ENCODE measurements at regions not wholly inside any gene's neighbourhood (a gene's known extent, or its start where the extent isn't known, plus 50 kb on each side); places are given as distances from the start of the nearest gene placed in this dataset.

DNA sequence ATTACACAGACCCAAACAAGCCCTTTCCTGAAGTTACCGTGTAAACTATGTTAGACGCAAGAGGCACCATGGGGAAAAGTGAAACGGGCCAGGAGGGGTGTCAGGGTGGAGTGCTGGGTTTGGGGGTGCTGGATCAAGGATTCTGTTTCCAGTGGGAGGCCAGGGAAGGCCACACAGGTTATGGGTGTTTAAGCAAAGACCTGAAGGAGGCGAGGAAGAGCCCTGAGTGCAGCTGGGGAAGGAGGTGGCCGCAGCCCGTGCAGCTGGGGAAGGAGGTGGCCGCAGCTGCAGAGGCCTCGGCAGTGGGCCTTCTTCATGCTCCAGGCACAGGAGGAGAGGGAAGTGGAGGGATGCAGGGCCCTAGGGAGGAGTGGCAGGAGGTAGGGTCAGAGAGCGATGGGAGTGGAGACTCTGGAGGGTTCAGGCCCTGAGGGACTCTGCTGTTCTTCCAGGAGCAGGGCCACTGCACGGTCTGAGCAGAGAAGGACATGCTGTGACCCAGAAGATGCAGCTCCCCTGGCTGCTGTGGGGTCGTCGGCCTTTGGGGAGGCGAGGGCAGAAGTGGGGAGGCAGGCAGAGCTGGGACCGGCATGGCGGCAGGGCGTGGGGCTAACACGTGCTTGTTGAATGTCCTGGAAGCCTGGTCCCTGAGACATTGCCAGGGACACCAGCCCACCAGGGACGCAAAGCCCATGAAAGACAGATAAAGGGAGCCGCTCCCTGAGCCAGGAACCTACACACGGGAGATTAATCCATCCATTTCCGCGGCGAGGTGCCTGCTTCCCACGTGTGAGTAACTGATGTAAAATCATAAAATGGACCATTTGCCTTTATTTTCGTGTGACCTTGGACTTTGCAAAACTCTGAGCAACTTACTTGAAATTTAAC lies 1049.1 kb downstream of the BRD1 start:
- TF ChIP-seq GATA3 (IDR thresholded peaks at IDR 0.05; ENCODE audit: low read depth, low read length) (no peak), GATA2 (IDR thresholded peaks at IDR 0.05; ENCODE audit: low read depth, low read length) (no peak)

DNA sequence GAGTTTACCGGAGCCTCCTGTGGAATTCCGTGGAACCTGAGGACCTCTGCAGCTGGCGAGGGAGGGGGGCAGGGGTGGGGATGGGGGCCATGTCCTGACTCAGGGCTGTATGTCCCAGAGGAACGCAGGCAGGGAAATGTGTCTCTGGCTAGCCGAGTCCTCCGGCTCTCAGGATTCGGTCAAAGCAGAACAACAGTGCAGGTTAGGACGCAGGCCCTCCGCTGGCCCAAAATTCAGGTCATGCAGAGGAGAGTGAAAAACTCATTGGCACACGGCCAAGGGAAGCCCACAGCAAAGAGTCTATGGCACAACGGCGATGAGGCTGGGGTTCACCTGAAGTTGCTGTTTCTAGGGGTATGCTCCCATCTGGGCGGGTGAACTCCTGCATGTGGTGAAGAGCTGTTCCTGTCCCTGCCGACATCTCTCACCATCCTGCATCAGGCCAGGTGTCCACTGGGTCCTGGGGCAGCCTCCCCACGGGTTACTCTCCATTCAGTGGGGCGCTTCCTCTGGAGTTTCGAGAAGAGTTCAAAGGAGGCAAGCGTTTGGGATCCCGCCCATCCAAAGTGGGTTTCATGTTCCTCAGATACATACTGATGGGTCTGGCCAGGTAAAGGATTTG lies 1055.3 kb downstream of the BRD1 start:
- TF ChIP-seq GATA2 (IDR thresholded peaks at IDR 0.05; ENCODE audit: low read depth, low read length) (no peak), GATA3 (IDR thresholded peaks at IDR 0.05; ENCODE audit: low read depth, low read length) (no peak)

DNA sequence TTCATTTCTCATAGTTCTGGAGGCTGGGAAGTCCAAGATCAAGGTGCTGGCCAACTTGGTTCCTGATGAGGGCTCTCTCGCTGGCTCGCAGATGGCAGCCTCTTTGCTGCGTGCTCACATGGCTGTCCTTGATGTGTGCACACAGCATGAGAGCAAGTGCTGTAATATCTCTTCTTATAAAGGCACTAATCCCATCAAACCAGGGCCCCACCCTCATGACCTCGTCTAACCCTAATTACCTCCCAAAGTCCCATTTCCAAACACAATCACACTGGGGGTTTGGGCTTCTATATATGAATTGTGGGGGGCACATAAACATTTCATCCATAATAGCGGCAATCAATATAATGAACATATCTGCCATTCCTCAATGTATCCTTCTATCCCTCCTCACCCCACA lies 1062.1 kb downstream of the BRD1 start:
- TF ChIP-seq GATA3 (IDR thresholded peaks at IDR 0.05; ENCODE audit: low read depth, low read length) (no peak), GATA2 (IDR thresholded peaks at IDR 0.05; ENCODE audit: low read depth, low read length) (no peak)

DNA sequence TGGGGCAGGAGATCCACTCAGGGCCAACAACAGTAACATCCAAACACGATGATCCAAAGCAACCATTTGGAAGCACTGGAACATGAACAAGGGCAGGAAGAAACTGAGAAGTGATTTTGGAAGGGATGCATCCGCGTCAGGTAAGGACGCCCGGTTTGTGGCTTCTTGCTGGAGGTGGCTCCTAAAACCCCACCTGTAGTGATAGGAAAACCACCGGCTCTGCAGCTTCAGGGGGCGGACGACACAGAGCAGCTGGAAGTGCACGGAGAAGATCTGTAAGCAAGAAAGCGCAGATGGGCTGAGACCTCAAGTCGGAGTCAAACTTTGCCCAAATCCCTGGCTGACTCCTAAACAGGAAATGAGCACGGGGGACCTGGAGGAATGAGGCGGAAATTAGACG lies 1066.1 kb downstream of the BRD1 start:
- TF ChIP-seq GATA3 (IDR thresholded peaks at IDR 0.05; ENCODE audit: low read depth, low read length) = no peak
- TF ChIP-seq GATA2 (IDR thresholded peaks at IDR 0.05; ENCODE audit: low read depth, low read length) = no peak

DNA sequence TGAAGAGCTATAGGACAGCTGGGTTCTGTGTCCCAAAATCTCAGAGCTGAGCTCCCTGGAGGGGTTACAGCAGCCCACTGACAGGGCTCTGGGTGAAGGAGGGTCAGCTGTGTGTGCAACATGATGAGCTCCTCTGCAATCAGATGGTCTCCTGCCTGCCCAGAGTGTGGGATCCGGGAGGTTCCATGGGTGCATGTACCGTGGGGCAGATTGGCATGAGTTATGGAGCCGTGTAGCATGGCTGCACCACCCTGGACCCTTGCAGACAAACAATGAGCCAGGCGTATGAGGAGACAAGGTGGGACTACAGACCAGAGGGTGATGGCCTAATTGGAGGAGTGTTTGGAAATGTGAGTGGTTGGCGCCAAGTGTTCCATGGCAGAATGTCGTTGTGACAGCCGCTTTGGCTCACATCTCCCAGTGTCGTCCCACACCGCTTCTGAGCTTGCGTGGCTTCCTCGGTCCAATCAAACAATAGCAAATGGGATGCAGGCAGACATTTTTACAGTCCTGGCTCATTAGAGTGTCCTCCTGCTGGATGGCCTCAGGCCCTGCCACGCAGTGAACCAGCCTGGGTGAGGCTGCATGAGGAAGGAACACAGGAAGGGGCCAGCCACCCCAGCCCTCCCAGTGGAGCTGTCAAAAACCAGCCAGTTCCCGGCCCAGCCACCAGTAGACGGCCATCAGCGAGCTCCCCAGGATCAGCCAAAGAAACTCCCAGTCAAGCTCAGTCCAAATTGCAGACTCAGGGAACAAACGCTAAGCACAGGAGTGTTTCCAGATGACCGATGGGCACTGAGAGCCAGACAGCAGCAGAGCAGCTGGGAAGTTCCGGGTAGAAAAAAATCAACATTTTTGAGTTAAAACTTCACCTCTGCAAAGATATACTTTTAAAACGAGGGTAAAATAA lies 1066.9 kb downstream of the BRD1 start:
- TF ChIP-seq GATA3 (IDR thresholded peaks at IDR 0.05; ENCODE audit: low read depth, low read length) = no peak
- TF ChIP-seq GATA2 (IDR thresholded peaks at IDR 0.05; ENCODE audit: low read depth, low read length) = no peak

DNA sequence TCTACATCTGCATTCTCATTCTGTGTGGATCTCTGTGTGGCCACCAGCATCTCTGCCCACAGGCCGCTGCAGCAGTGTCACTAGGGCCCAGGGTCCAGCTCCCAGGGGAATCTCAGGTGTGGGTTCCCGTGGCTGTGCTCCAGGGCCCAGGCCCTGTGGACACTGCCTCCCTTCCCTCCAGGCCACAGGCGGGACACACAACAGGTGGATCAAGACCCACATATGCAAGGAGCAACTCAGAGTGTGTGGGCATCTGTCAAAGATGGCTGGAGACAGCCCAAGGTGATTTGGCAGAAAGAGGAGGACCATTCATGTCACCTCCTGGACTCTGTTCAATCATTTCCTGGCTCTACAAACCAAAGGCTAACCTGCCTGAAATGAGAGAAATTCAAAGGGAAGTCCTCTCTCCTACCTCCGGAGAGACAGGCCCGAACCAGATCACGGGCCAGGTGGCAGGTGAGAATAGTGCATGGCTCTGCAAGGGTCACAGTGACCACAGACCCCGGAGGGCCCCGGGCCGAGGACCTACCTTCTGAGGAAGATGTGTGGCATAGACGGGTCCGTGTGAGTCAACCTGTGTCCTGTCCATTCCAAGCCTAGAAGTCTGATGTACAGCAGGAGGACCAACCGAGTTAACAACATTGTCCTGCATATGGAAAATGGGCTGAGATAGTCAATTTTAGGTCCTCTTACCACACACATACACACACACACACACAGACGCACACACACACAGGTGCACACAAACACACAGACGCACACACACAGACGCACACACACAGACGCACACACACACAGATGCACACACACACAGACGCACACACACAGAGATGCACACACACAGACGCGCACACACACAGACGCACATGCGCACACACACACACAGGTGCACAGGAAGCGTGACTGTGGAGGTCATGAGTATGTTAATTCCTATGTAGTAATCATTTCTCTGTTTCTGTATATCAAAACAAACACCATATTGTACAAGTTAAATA lies 1068.5 kb downstream of the BRD1 start:
- TF ChIP-seq GATA2 (IDR thresholded peaks at IDR 0.05; ENCODE audit: low read depth, low read length) (no peak), GATA3 (IDR thresholded peaks at IDR 0.05; ENCODE audit: low read depth, low read length) (no peak)

DNA sequence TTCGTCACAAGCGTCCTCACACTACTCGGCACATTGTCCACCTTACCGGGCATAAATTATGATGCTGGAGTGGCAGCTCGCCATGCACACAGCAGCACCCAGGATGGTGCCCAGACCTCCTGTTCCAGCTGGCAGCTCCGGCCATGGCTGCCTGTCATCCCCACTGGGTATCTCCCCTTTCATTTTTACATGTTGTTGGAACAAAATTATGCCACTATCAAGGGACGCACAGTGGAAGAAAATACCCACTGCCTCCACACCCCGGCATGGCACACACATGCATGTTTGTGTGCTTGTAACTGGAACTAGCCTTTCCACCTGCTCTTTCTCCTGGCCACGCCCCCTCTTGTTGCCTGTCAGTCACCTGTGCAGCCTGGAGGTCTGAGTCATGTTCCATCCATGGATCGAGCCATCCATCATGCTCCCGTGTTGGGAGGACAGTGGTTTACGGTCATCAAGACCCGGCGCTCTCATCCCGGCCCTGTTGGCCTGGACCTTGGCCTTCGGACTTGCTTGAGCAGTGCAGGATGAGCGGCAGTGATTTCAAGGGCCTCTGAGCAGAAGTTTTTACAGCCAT lies 1069.6 kb downstream of the BRD1 start:
- no peak for TF ChIP-seq GATA3 (IDR thresholded peaks at IDR 0.05; ENCODE audit: low read depth, low read length)
- TF ChIP-seq GATA2 (IDR thresholded peaks at IDR 0.05; ENCODE audit: low read depth, low read length) = no peak

DNA sequence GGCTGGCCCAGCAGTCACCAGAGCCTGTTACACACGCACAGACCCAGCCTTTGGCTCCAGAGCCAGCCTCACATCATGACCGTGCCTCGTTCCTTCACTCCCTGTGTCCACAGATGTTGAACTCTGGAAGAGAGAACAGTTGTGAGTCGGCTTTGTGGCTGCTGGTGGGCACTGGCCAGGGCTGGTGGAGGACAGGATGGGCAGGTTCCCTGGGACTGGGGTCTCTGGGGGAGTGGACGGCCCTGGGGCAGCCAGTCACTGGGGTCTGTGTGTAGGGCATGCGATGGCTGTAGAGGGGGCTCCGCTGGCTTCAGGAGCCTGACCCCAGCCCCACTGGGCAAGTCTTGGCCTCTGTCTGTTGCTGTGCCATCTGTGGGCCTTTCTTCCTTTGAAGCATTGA lies 1070.1 kb downstream of the BRD1 start:
- TF ChIP-seq GATA2 (IDR thresholded peaks at IDR 0.05; ENCODE audit: low read depth, low read length) = no peak
- no peak for TF ChIP-seq GATA3 (IDR thresholded peaks at IDR 0.05; ENCODE audit: low read depth, low read length)

DNA sequence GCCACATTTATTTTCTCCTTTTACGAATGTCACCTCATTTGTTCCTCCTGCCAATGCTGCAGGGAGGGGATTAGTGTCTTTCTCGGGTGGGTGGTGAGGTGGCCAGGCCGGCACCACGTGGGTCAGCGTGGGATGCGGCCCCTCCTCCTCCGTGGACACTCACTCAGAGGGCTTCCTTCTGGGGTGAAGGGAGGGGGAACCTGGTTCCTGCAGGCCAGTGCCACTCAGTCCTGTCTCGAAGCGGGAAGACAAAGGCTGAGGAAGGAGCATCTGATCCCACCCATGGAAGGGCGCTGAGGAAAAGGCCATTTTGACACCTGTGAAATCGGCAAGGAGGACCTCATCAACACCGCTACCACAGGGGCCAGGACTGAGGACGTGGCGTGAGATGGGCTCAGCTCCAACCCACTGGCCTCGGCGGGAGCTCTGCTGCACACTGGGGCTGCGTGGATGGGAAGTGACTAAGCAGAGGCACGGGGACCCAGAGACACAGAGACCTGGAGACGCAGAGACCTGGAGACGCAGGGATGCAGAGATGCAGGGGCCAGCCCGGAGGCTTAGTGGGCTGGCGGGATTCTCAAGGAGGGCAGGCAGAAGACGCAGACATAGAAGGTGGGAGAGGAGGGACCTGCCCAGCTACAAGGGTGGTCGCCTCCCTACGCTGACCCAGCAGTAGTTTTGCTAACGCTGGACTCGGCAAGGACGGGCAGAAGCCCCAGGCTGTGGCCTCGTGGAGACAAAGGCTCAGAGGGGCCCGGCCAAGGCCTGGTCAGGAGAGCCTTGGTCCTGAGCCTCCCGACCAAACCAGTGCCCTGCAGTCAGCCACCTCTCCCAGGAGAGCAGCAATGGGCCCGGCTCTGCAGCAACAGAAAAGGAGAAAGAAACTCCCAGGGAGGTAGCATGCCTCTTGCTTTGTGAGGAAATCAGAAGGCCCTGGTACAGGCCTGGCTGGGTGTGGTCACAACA lies 1071.2 kb downstream of the BRD1 start:
- no peak for TF ChIP-seq GATA2 (IDR thresholded peaks at IDR 0.05; ENCODE audit: low read depth, low read length)

DNA sequence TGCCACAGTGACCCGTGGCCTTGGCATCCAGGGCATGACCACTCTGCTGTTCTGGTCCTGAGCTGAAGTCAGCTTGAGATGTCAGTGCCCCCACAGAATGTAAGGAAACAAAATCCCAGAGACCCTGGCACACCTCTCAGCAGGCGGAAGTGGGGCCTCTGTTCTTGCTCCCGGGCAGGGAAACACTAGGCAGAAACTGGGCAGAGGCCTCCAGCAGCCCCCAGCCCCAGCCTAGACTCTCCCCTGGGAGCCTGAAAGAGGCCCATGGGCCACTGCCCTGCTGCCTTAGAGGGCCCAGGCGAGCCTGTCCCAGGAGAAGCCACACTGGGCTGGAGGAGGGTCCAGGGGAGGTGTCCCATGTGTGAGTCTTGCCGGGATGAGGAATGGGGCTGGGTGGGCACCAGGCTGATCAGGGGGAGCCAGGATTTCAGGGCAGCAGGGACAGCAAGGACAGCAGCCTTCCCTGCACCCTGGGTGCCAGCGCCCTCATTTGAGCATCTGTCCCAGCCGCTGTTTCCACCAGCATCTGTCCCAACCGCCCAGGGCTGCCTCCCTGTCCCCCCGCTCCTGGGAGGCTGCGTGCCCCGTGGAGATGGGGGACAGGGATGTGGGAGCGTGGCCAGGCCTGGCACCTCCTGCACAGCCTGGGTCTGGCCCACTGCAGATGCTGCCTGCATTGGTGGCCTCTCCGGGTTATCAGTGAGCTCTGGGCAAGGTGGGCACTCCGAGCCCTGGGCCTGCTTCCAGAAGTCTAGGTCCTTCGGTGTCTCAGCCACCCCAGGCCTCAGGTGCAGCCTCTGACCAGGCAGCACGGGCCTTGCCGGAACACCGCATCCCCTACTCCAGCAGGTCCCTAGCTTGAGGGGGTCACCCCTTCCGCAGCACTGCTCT lies 1072.4 kb downstream of the BRD1 start:
- TF ChIP-seq GATA3 (IDR thresholded peaks at IDR 0.05; ENCODE audit: low read depth, low read length) = no peak
- TF ChIP-seq GATA2 (IDR thresholded peaks at IDR 0.05; ENCODE audit: low read depth, low read length) = no peak

DNA sequence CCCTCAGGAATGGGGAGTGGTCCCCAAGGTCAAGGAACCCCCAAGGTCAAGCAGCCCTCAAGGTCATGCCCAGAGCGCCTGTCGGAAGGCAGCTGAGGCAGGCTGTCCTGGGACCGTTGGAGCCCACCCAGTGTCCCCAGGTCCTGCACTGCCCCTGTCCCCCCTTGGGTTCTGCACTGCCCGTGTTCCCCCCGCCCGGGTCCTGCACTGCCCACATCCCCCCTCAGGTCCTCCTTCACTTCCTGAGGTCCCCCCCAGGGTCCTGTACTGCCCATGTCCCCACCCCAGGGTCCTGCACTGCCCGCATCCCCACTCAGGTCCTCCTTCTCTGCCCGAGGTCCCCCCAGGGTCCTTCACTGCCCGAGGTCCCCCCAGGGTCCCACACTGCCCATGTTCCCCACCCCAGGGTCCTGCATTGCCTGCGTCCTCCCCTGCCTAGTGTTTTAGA lies 1073.0 kb downstream of the BRD1 start:
- TF ChIP-seq GATA3 (IDR thresholded peaks at IDR 0.05; ENCODE audit: low read depth, low read length) = no peak
- no peak for TF ChIP-seq GATA2 (IDR thresholded peaks at IDR 0.05; ENCODE audit: low read depth, low read length)
